HCT116 (cell line): ENCODE measurements at regions not wholly inside any gene's neighbourhood (a gene's known extent, or its start where the extent isn't known, plus 50 kb on each side); places are given as distances from the start of the nearest gene placed in this dataset.

Source experiments
- ATAC-seq: fragments of 200-7000 bp; cut with Tn5 transposase; 2 replicates; pipeline ENCODE4 v1.9.1; 2020; ENCODE audit warnings: mild to moderate bottlenecking, moderate library complexity
- BruUV-seq: library from RNA; stranded (reverse); fragments of 400-500 nt; replicated peaks from 2 replicates; lab custom pipeline; 2021; lab: Mats Ljungman, UMichigan
- CTCF ChIA-PET: fragments of 300-600 bp; sonication (Branson Sonifier 250); formaldehyde crosslinking; loops from one replicate; lab custom pipeline; 2021; ENCODE audit warnings: antibody characterized with exemption; lab: Charles Lee
- POLR2A ChIA-PET: fragments of 300-600, 350-600 bp; sonication (Branson Sonifier 250); formaldehyde crosslinking; loops from one replicate; lab custom pipeline; 2021; ENCODE audit warnings: antibody characterized with exemption; lab: Charles Lee
- RAD21 ChIA-PET, 2 experiments: fragments of 300-600 bp; sonication (Branson Sonifier 250); formaldehyde crosslinking; loops; one replicate each; lab custom pipeline; 2023; ENCODE audit warnings: low total read pairs in 2 of 2; ENCODE audit not compliant: uncharacterized antibody in 2 of 2, unreplicated experiment in 2 of 2, low non-redundant PET in 1 of 2; lab: Charles Lee
- DNase-seq: peaks from one replicate; pipeline ENCODE4 v3.0.0-alpha.2; 2010; ENCODE audit warnings: low read depth, low spot score
- H2AFZ ChIP-seq: fragments of 200-600 bp; shearing (Covaris generic), sonication (generic); 2 replicates; pipeline ENCODE4 v1.6.1; 2017; ENCODE audit warnings: low read depth, mixed run types, mixed read lengths, antibody characterized with exemption, low read length; ENCODE audit not compliant: poor library complexity, severe bottlenecking
- H3K27ac ChIP-seq: 2 replicates; pipeline ENCODE4 v1.5.1; 2012; ENCODE audit warnings: low read depth, low read length
- H3K27me3 ChIP-seq: fragments of 200-600 bp; sonication (generic); 2 replicates; pipeline ENCODE4 v1.6.1; 2016; ENCODE audit warnings: mixed run types, low read length, mixed read lengths; ENCODE audit not compliant: insufficient read depth
- H3K36me3 ChIP-seq, 2 experiments: fragments of 200-500 bp in 1 of 2; fragments of 200-600 bp in 1 of 2; sonication (Bioruptor generic) in 1 of 2; sonication (generic) in 1 of 2; 2 replicates each; pipeline versions ENCODE4 v1.5.1 to v1.6.1; 2014 to 2016; ENCODE audit warnings: low read length in 2 of 2, inconsistent platforms in 1 of 2, mixed read lengths in 1 of 2, mixed run types in 1 of 2; ENCODE audit not compliant: insufficient read depth in 2 of 2, control insufficient read depth in 1 of 2
- H3K4me1 ChIP-seq, 2 experiments: fragments of 200-600 bp in 1 of 2; sonication (generic) in 1 of 2; 2 replicates each; pipeline versions ENCODE4 v1.5.1 to v1.6.1; 2012 to 2017; ENCODE audit warnings: low read length in 2 of 2, inconsistent platforms in 1 of 2, mild to moderate bottlenecking in 1 of 2, mixed read lengths in 1 of 2, mixed run types in 1 of 2, moderate library complexity in 1 of 2; ENCODE audit not compliant: insufficient read depth in 2 of 2, control insufficient read depth in 1 of 2
- H3K4me2 ChIP-seq: fragments of 200-600 bp; sonication (generic); 2 replicates; pipeline ENCODE4 v1.6.1; 2017; ENCODE audit warnings: mixed run types, low read length, mixed read lengths
- H3K4me3 ChIP-seq, 2 experiments: fragments of 200-600 bp in 1 of 2; sonication (generic) in 1 of 2; replicated peaks in 1 of 2; 2 replicates each; pipeline ENCODE4 v1.5.1; 2011 to 2016; ENCODE audit warnings: low read length in 2 of 2, control low read depth in 1 of 2, low read depth in 1 of 2, mild to moderate bottlenecking in 1 of 2, mixed read lengths in 1 of 2, mixed run types in 1 of 2
- H3K79me2 ChIP-seq: fragments of 200-600 bp; sonication (generic); 2 replicates; pipeline ENCODE4 v1.6.1; 2017; ENCODE audit warnings: mild to moderate bottlenecking, mixed run types, low read length, moderate library complexity, mixed read lengths; ENCODE audit not compliant: insufficient read depth
- H3K9ac ChIP-seq: fragments of 200-600 bp; sonication (generic); 2 replicates; pipeline ENCODE4 v1.6.1; 2016; ENCODE audit warnings: low read length, mixed read lengths
- H3K9me2 ChIP-seq: fragments of 200-600 bp; sonication (generic), shearing (Covaris generic); 2 replicates; pipeline ENCODE4 v1.6.1; 2017; ENCODE audit warnings: mixed run types, mild to moderate bottlenecking, moderate library complexity; ENCODE audit not compliant: insufficient read depth
- H3K9me3 ChIP-seq, 2 experiments: fragments of 200-500 bp in 1 of 2; fragments of 200-600 bp in 1 of 2; sonication (Bioruptor generic) in 1 of 2; sonication (generic) in 1 of 2; 2 replicates each; pipeline ENCODE4 v1.6.1; 2014 to 2017; ENCODE audit warnings: low read length in 2 of 2, mixed read lengths in 2 of 2, inconsistent platforms in 1 of 2, low read depth in 1 of 2, mild to moderate bottlenecking in 1 of 2, mixed run types in 1 of 2, moderate library complexity in 1 of 2; ENCODE audit not compliant: control insufficient read depth in 1 of 2, insufficient read depth in 1 of 2
- H4K20me1 ChIP-seq: fragments of 200-600 bp; sonication (generic), shearing (Covaris generic); 2 replicates; pipeline ENCODE4 v1.6.1; 2017; ENCODE audit warnings: mixed run types, mild to moderate bottlenecking, moderate library complexity; ENCODE audit not compliant: insufficient read depth
- CBX3 ChIP-seq: IDR thresholded peaks from 2 replicates; pipeline ENCODE4 v1.6.1; 2012; ENCODE audit warnings: low read depth
- CEBPB ChIP-seq: IDR thresholded peaks from 2 replicates; pipeline ENCODE4 v1.6.1; 2012; ENCODE audit warnings: low read depth
- EGR1 ChIP-seq: IDR thresholded peaks from 2 replicates; pipeline ENCODE4 v1.6.1; 2012; ENCODE audit warnings: low read depth
- EZH2 ChIP-seq: fragments of 200-600 bp; sonication (generic); IDR thresholded peaks from 2 replicates; pipeline ENCODE4 v1.6.1; 2017; ENCODE audit warnings: antibody characterized with exemption, mixed run types
- EZH2phosphoT487 ChIP-seq: fragments of 200-600 bp; IDR thresholded peaks from 2 replicates; pipeline ENCODE4 v1.6.1; 2018; ENCODE audit warnings: antibody characterized with exemption, borderline replicate concordance
- JUND ChIP-seq: IDR thresholded peaks from 2 replicates; pipeline ENCODE4 v1.6.1; 2012
- POLR2A ChIP-seq: IDR thresholded peaks from 2 replicates; pipeline ENCODE4 v1.7.0; 2011; ENCODE audit warnings: borderline replicate concordance; ENCODE audit not compliant: insufficient read depth, insufficient read length; ENCODE audit errors: extremely low read depth
- RAD21 ChIP-seq: IDR thresholded peaks from 2 replicates; pipeline ENCODE4 v1.6.1; 2012; ENCODE audit warnings: low read depth, mild to moderate bottlenecking
- REST ChIP-seq: IDR thresholded peaks from 2 replicates; pipeline ENCODE4 v1.6.1; 2012; ENCODE audit warnings: low read depth
- SIN3A ChIP-seq: IDR thresholded peaks from 2 replicates; pipeline ENCODE4 v1.6.1; 2012; ENCODE audit warnings: low read depth
- SP1 ChIP-seq: IDR thresholded peaks from 2 replicates; pipeline ENCODE4 v1.6.1; 2012; ENCODE audit warnings: low read depth
- SRF ChIP-seq: IDR thresholded peaks from 2 replicates; pipeline ENCODE4 v1.6.1; 2012; ENCODE audit warnings: low read depth
- TCF7L2 ChIP-seq: IDR thresholded peaks from 2 replicates; pipeline ENCODE4 v1.7.0; 2011; ENCODE audit warnings: borderline replicate concordance, inconsistent platforms; ENCODE audit not compliant: insufficient read depth, insufficient read length; ENCODE audit errors: extremely low read depth
- ZBTB33 ChIP-seq: IDR thresholded peaks from 2 replicates; pipeline ENCODE4 v1.6.1; 2011; ENCODE audit warnings: mild to moderate bottlenecking, low read length, moderate library complexity; ENCODE audit not compliant: insufficient replicate concordance; ENCODE audit errors: extremely low read depth
- intact Hi-C: fragments of 100-400 bp; cut with micrococcal nuclease; formaldehyde crosslinking; loops from 2 replicates; pipeline ENCODE4 v1.10.0; 2022
- TF ChIP-seq, protein P1 (sequence below): IDR thresholded peaks from 2 replicates; pipeline ENCODE4 v1.6.1; 2012
- TF ChIP-seq, protein P2 (sequence below): IDR thresholded peaks from 2 replicates; pipeline ENCODE4 v1.6.1; 2012

- intact Hi-C loops, result no loop called here
- Histone ChIP-seq H3K36me3 (no peaks in the 10 kb centered on the region; a peak in 1 of 4 replicates), H3K4me2 (no peak overlapping the region), H3K9me3 (peaks cover 42 to 53% of the 10 kb centered on the region in 2 experiments; a peak in 3 of 4 replicates), H3K9ac (no peak overlapping the region), H3K4me3 (no peak overlapping the region), H3K27ac (no peak overlapping the region), H3K4me1 (no peaks in the 10 kb centered on the region), H4K20me1 (no peaks in the 10 kb centered on the region), H3K9me2 (no peaks in the 10 kb centered on the region), H2AFZ (no peak overlapping the region), H3K27me3 (no peaks in the 10 kb centered on the region), H3K79me2 (no peaks in the 10 kb centered on the region)
- ATAC-seq (no peak), DNase-seq (no peak)
- BruUV-seq, result no TSS peak
- RAD21 ChIA-PET, result no interaction called here
- TF ChIP-seq EZH2 (no peak), SRF (no peak), EZH2phosphoT487 (no peak), CEBPB (no peak)
- POLR2A ChIA-PET, result no interaction called here
- CTCF ChIA-PET, result no interaction called here
These were observed 308.9 kb upstream of the DYNLRB2 start for GRCh38 chr16:80231888-80232287.

DNA sequence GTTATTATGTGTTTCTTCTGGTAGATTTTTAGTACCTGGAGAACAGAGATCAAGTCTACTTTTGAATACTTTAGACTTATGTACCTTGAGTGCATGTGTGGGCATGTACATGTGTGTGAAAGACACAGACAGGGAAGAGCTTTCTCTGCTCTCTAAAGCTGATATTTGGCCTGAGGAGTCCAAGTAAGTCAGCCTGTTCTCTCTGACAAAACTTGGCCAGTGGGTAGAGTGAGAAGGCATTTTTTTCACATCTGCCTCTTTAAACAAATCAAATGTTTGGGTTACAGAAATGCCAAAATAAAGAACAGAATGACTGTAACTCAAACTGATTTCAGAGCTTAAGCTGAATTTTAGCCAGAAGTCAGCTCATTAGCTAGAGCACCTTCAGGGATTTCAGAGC is 309.7 kb upstream of the DYNLRB2 start:
- no peaks in the 10 kb centered on the region for H3K79me2 ChIP-seq
- no peak overlapping the region for H3K4me3 ChIP-seq
- DNase-seq, result no peak
- no TSS peak for BruUV-seq
- peaks cover 34 to 53% of the 10 kb centered on the region in 2 experiments; a peak in 3 of 4 replicates for H3K9me3 ChIP-seq
- H3K27me3 ChIP-seq, result no peaks in the 10 kb centered on the region
- CTCF ChIA-PET, result no interaction called here
- no peaks in the 10 kb centered on the region for H3K9me2 ChIP-seq
- TF ChIP-seq EZH2phosphoT487 (no peak), TCF7L2 (no peak), EGR1 (no peak), CBX3 (no peak), ZBTB33 (no peak), POLR2A (no peak), RAD21 (no peak), REST (no peak), JUND (no peak), CEBPB (no peak), SIN3A (no peak), EZH2 (no peak), SRF (no peak), SP1 (no peak)
- TF ChIP-seq, protein P1, sequence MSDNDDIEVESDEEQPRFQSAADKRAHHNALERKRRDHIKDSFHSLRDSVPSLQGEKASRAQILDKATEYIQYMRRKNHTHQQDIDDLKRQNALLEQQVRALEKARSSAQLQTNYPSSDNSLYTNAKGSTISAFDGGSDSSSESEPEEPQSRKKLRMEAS, result no peak
- TF ChIP-seq, protein P2, sequence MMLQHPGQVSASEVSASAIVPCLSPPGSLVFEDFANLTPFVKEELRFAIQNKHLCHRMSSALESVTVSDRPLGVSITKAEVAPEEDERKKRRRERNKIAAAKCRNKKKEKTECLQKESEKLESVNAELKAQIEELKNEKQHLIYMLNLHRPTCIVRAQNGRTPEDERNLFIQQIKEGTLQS, result no peak
- no peak for ATAC-seq
- intact Hi-C loops, result no loop called here
- no peak overlapping the region for H3K27ac ChIP-seq
- no peaks in the 10 kb centered on the region for H4K20me1 ChIP-seq
- H3K36me3 ChIP-seq, result no peaks in the 10 kb centered on the region; a peak in 1 of 4 replicates
- RAD21 ChIA-PET, result no interaction called here
- H2AFZ ChIP-seq, result no peak overlapping the region
- no peak overlapping the region for H3K9ac ChIP-seq
- H3K4me1 ChIP-seq, result no peaks in the 10 kb centered on the region
- POLR2A ChIA-PET, result no interaction called here
- H3K4me2 ChIP-seq, result no peak overlapping the region
